ENCODE measurements at regions not wholly inside any gene's neighbourhood (a gene's known extent, or its start where the extent isn't known, plus 50 kb on each side); places are given as distances from the start of the nearest gene placed in this dataset.

GRCh38 chr10:123306290-123306689 lies 152.1 kb downstream of the BUB3 start:
- Histone ChIP-seq H3K9me3 (replicated peaks) (no peaks in the 10 kb centered on the region), H3K4me3 (no peak overlapping the region), H3K27ac (no peak overlapping the region), H3K4me1 (replicated peaks) (no peaks in the 10 kb centered on the region), H3K36me3 (no peaks in the 10 kb centered on the region), H3K27me3 (replicated peaks) (no peaks in the 10 kb centered on the region)
- no peak for DNase-seq (ENCODE audit: low read depth in 1 of 2, low spot score in 2 of 2)

GRCh38 chr10:123309731-123310130 lies 155.5 kb downstream of the BUB3 start:
- DNase-seq (ENCODE audit: low read depth in 1 of 2, low spot score in 2 of 2): no peak
- H3K27me3 ChIP-seq (replicated peaks): no peaks in the 10 kb centered on the region
- no peak overlapping the region for H3K27ac ChIP-seq
- no peak overlapping the region for H3K4me3 ChIP-seq
- H3K36me3 ChIP-seq: no peaks in the 10 kb centered on the region
- H3K9me3 ChIP-seq (replicated peaks): no peaks in the 10 kb centered on the region
- no peaks in the 10 kb centered on the region for H3K4me1 ChIP-seq (replicated peaks)

DNA sequence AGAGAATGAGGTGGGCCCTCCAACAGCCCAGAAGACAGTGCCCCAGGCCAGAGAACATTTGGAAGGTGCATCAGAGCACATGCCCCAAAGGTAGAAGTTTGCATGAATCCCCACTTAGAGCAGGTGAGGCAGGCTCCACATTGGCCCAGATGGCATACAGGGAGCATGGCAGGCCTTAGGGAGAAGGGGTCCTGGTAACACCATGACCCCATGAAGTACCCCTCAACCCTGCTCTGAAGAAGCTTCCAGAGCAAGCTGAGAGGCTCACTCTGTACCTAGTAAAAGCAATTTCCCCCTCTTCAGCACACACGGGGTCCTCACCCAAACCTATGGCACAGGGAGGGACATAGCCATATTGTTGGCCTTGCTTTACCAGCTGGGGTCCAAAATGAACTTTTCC lies 162.6 kb downstream of the BUB3 start:
- no peak for DNase-seq (ENCODE audit: low read depth in 1 of 2, low spot score in 2 of 2)
- no peaks in the 10 kb centered on the region for H3K4me1 ChIP-seq (replicated peaks)
- no peak overlapping the region for H3K4me3 ChIP-seq
- H3K36me3 ChIP-seq: no peaks in the 10 kb centered on the region
- no peak overlapping the region for H3K27ac ChIP-seq
- no peaks in the 10 kb centered on the region for H3K27me3 ChIP-seq (replicated peaks)
- H3K9me3 ChIP-seq (replicated peaks): no peaks in the 10 kb centered on the region

DNA sequence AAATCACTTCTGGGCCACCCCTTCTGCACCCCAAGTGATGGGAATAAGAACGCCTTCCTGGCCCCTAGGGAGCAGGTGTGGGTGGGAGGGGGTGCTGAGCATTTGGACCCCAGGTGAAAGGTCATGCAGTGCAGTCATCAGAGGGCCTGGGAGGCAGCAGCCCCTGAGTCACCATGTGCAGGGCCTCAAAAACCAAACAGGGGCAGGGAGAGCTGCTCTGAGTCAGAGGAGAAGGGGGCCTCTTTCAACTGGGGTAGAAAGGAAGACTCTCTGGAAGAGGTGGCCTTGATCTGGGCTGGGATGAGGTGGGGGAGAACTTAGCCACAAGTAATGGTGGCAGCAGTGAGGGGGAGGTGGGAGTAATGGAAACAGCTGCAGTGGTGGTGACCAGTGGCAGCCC lies 164.3 kb downstream of the BUB3 start:
- no peaks in the 10 kb centered on the region for H3K9me3 ChIP-seq (replicated peaks)
- no peak overlapping the region for H3K4me3 ChIP-seq
- no peak for DNase-seq (ENCODE audit: low read depth in 1 of 2, low spot score in 2 of 2)
- no peaks in the 10 kb centered on the region for H3K36me3 ChIP-seq
- no peak overlapping the region for H3K27ac ChIP-seq
- no peaks in the 10 kb centered on the region for H3K4me1 ChIP-seq (replicated peaks)
- H3K27me3 ChIP-seq (replicated peaks): no peaks in the 10 kb centered on the region

DNA sequence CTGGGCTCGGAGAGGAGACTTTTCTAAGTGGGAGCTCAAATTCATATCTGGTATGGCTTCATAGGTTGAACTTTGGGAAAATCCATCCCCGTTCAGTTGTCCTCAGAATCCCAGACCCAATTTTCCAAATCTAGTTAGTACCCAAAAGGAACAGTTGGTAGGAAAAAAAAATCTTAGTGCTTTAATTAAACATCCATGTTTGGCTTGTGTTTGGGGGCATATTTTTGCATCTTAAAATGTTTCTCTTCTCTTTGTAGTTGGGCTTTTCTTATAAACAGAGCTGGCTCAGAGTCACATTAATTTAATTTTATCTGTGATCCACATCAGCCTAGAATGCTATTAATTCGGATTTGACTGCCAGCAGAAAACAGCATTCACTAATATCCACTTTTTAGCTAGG lies 165.9 kb downstream of the BUB3 start:
- DNase-seq (ENCODE audit: low read depth in 1 of 2, low spot score in 2 of 2): no peak
- Histone ChIP-seq H3K36me3 (no peaks in the 10 kb centered on the region), H3K4me3 (no peak overlapping the region), H3K4me1 (replicated peaks) (no peaks in the 10 kb centered on the region), H3K9me3 (replicated peaks) (no peaks in the 10 kb centered on the region), H3K27ac (no peak overlapping the region), H3K27me3 (replicated peaks) (no peaks in the 10 kb centered on the region)

GRCh38 chr10:123323884-123324283 lies 169.7 kb downstream of the BUB3 start:
- Histone ChIP-seq H3K4me3 (no peak overlapping the region), H3K36me3 (no peaks in the 10 kb centered on the region), H3K4me1 (replicated peaks) (no peaks in the 10 kb centered on the region), H3K9me3 (replicated peaks) (no peaks in the 10 kb centered on the region), H3K27me3 (replicated peaks) (no peaks in the 10 kb centered on the region; the same call in 1 of the 2 replicates), H3K27ac (no peak overlapping the region)
- DNase-seq (ENCODE audit: low read depth in 1 of 2, low spot score in 2 of 2): no peak

DNA sequence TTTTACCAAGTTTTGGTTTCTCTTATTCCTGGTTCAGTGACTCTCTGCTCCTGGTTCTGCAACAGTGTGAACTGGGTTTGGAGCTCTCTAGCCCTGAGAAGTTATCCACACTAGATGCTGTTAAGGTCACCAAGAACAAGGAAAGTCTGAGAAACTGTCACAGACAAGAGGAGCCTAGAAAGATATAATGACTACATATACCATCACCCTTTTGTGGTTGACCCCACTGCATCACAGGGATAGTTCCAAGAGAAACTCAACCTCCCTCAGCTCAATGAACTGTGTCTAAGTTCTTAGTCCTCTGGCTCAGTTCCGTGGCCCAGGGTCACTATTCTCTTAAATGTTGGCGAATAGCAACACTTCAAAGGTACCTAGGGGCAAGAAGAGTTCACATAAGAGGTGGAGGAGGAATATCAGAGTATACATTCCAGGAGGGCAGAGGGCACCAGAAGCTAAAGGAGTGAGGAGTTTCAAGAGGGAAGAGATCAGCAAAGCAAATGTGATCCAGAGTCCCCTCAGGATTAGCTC lies 171.5 kb downstream of the BUB3 start:
- DNase-seq (ENCODE audit: low read depth in 1 of 2, low spot score in 2 of 2): no peak
- Histone ChIP-seq H3K27me3 (replicated peaks) (no peaks in the 10 kb centered on the region; the same call in 1 of the 2 replicates), H3K27ac (no peak overlapping the region), H3K4me1 (replicated peaks) (no peaks in the 10 kb centered on the region), H3K4me3 (no peak overlapping the region), H3K9me3 (replicated peaks) (no peaks in the 10 kb centered on the region), H3K36me3 (no peaks in the 10 kb centered on the region)

DNA sequence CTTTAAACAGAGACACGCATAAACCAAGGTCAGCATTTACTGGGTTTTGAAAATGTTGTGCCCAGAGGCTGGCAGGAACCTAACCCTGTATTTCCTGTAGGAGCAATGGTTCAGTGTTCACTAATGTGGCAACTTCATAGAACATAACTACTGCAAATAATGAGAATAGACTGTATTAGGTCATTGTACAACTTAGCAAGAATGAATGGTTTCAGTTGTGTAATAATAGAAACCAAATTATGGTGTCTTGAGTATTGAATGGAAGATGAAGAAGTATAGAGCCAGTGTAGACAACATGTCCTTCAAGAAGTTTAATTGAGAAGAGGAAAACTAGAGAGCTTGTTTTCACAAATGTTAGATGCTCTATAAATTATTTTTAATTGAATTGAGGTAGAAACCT lies 172.5 kb downstream of the BUB3 start:
- Histone ChIP-seq H3K27me3 (replicated peaks) (no peaks in the 10 kb centered on the region; the same call in 1 of the 2 replicates), H3K36me3 (no peaks in the 10 kb centered on the region), H3K9me3 (replicated peaks) (no peaks in the 10 kb centered on the region), H3K4me1 (replicated peaks) (no peaks in the 10 kb centered on the region), H3K4me3 (no peak overlapping the region), H3K27ac (no peak overlapping the region)
- DNase-seq (ENCODE audit: low read depth in 1 of 2, low spot score in 2 of 2): no peak

DNA sequence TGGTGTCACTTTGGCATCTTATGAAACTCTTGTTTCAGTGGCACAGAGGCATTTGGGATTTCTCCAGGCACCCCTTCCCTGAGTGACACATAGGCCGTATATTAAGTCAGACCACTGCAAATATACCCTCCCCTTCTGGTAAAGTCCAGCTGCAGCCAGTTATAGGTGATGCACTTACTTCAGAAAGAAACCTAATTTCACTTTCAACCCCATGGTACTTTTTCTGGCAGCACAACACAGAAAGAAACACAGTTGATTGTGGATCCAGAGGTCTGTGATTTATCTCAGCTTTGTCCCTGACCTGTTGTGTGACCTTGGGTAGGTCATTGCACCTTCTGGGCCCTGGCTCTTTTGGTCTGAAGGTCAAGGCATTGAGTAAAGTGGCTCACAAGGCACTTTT lies 173.2 kb downstream of the BUB3 start:
- H3K9me3 ChIP-seq (replicated peaks): no peaks in the 10 kb centered on the region
- no peak overlapping the region for H3K27ac ChIP-seq
- H3K36me3 ChIP-seq: no peaks in the 10 kb centered on the region
- no peak for DNase-seq (ENCODE audit: low read depth in 1 of 2, low spot score in 2 of 2)
- H3K4me1 ChIP-seq (replicated peaks): no peaks in the 10 kb centered on the region
- no peak overlapping the region for H3K4me3 ChIP-seq
- no peaks in the 10 kb centered on the region; the same call in 1 of the 2 replicates for H3K27me3 ChIP-seq (replicated peaks)

GRCh38 chr10:123327896-123328295 lies 173.7 kb downstream of the BUB3 start:
- no peak for DNase-seq (ENCODE audit: low read depth in 1 of 2, low spot score in 2 of 2)
- Histone ChIP-seq H3K4me1 (replicated peaks) (no peaks in the 10 kb centered on the region), H3K27me3 (replicated peaks) (no peaks in the 10 kb centered on the region; the same call in 1 of the 2 replicates), H3K4me3 (no peak overlapping the region), H3K9me3 (replicated peaks) (no peaks in the 10 kb centered on the region), H3K27ac (no peak overlapping the region), H3K36me3 (no peaks in the 10 kb centered on the region)

DNA sequence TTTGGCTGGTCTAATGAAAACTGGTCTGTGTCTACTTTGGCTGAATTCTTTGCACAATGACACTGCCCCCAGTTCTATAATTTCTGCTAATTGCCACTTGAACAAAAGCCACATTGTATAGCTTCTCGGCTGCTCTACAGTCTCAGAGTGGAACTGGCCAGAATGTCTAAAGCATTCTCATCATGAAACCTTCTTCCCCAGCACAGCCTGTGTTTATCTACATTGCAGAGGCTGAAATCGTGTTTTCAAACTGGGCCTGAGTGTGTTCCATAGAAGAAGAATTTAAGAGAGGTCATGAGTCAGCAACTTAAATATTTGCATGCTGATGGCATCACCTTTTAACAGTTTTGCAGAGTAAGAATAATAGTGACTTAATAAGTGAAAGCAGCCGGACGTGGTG lies 177.2 kb downstream of the BUB3 start:
- Histone ChIP-seq H3K9me3 (replicated peaks) (no peaks in the 10 kb centered on the region), H3K4me1 (replicated peaks) (no peaks in the 10 kb centered on the region), H3K27ac (no peak overlapping the region), H3K4me3 (no peak overlapping the region), H3K36me3 (no peaks in the 10 kb centered on the region), H3K27me3 (replicated peaks) (no peaks in the 10 kb centered on the region; the same call in 1 of the 2 replicates)
- no peak for DNase-seq (ENCODE audit: low read depth in 1 of 2, low spot score in 2 of 2)

GRCh38 chr10:123346581-123346980 lies 192.4 kb downstream of the BUB3 start:
- no peak overlapping the region for H3K27ac ChIP-seq
- no peaks in the 10 kb centered on the region for H3K9me3 ChIP-seq (replicated peaks)
- H3K36me3 ChIP-seq: no peaks in the 10 kb centered on the region
- DNase-seq (ENCODE audit: low read depth in 1 of 2, low spot score in 2 of 2): no peak
- no peaks in the 10 kb centered on the region for H3K4me1 ChIP-seq (replicated peaks)
- H3K4me3 ChIP-seq: no peak overlapping the region
- no peaks in the 10 kb centered on the region for H3K27me3 ChIP-seq (replicated peaks)

DNA sequence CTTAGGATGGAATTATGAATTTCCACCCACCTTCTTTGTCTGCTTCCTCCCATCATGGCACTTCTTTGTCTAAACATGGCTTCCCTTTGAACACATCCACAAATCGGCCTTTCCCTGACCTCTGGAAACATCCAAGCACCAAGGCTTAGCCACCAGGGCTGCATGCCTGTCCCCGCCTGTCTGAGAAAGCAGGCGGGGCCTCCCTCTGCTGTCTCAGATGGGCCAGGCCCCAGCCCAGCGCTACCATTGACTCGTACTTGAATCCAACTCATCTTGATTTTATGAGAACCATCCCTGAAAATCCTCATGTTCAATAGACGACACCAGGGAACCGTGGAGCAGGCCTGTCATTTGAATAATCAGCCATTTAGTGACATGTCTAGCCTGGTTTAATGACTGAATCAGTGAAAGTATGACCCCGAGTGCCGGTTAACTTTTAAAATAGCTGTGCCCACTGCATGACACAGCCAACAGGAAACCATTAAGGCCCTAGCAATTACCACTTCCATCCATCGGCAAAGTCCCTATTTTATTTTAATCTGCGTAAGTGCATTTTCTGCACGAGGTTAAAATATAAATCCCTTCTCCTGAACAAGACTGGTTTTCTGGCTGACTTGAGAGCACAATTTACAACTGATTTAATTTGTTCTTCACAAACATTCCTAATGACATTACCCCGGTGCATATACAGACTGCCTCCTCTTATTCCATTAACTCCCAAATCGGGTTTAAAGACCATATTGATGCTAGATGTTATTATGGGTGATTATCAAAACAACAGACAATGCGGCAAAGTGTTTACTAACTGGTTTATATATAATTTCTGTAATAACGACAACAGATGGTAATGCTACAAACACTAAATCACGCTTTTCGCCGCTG lies 194.7 kb downstream of the BUB3 start:
- H3K4me3 ChIP-seq: no peak overlapping the region
- DNase-seq (ENCODE audit: low read depth in 1 of 2, low spot score in 2 of 2): no peak
- H3K36me3 ChIP-seq: no peaks in the 10 kb centered on the region
- H3K4me1 ChIP-seq (replicated peaks): no peaks in the 10 kb centered on the region
- H3K9me3 ChIP-seq (replicated peaks): no peaks in the 10 kb centered on the region
- H3K27me3 ChIP-seq (replicated peaks): no peaks in the 10 kb centered on the region
- no peak overlapping the region for H3K27ac ChIP-seq

GRCh38 chr10:123351715-123352114 lies 197.5 kb downstream of the BUB3 start:
- H3K4me1 ChIP-seq (replicated peaks): no peaks in the 10 kb centered on the region
- H3K4me3 ChIP-seq: no peak overlapping the region
- no peaks in the 10 kb centered on the region for H3K9me3 ChIP-seq (replicated peaks)

More at GRCh38 chr10:123351715-123352114, 197.5 kb downstream of the BUB3 start:
- no peaks in the 10 kb centered on the region for H3K36me3 ChIP-seq
- H3K27ac ChIP-seq: no peak overlapping the region
- DNase-seq (ENCODE audit: low read depth in 1 of 2, low spot score in 2 of 2): no peak
- H3K27me3 ChIP-seq (replicated peaks): no peaks in the 10 kb centered on the region

Data from SJSA1 (cell line).